HG03558 (cell line): ENCODE measurements at regions not wholly inside any gene's neighbourhood (a gene's known extent, or its start where the extent isn't known, plus 50 kb on each side); places are given as distances from the start of the nearest gene placed in this dataset.

ENCODE experiments used
- ATAC-seq: cut with Tn5 transposase; IDR thresholded peaks from one replicate; pipeline ENCODE4 v1.9.1; 2021; ENCODE audit warnings: moderate number of reproducible peaks; ENCODE audit not compliant: unreplicated experiment; ENCODE audit errors: extremely low read depth

DNA sequence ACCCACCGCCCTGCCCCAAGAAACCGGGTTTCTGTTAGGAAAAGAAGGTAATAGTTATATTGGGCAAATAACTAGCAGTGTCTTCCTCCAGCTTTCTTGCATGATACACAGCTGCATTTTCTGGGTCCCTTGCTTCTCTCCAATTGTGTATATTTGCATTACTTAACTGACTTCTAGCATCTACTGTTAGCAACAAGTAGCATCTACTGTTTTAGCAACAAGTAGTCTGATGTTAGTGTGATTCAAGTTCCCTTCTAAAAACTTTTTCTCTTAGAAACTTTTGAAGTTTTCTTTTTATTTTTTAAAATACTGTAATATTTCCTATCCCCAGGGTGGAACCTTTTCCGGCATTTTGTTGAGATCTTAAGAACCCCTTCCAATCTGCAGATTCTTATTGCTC lies 221.2 kb downstream of the CLIC5 start:
- ATAC-seq: no peak

DNA sequence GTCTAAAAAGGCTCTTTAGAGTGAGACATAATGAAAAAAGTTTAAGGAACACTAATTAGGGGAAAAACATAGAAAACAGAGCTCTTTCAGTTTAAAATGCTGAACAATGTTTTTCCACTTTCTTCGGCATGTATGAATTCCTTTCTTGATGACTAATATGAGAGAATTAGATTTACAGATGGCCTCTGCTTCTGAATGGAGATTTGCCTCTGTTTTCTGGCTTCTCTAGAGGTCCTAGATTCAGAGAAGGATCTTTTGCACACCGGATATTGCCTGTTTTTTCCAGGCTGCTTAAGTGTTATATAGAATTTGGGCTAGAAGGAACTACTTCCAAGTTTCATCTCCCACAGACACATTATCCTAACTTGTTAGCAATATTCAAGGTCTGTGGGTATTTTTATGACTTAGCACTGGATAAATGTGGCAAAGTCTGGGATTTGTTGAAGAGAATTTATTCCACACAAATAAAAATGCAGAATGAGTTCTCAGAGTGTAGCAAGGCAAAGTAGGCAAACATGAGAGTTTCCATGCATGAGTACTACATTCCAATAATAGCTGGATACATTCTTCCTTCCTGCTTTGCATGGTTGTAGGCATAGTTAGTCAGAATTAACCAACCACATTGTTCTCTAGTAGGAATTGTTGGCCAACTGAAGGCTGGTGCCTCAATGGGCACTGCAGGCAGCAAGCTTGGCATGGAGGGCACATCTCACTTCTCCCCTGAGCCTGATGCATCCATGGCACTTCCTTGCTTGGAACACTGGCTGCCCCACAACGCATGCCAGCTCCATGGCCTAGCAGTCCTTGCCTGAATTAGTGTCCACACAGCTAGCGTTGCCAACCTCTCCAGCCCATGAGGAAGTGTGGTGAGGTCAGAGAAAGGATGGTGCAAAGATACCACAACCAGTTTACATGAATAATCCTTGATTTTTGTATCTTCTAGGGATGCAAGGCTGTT lies 224.2 kb downstream of the CLIC5 start:
- no peak for ATAC-seq

DNA sequence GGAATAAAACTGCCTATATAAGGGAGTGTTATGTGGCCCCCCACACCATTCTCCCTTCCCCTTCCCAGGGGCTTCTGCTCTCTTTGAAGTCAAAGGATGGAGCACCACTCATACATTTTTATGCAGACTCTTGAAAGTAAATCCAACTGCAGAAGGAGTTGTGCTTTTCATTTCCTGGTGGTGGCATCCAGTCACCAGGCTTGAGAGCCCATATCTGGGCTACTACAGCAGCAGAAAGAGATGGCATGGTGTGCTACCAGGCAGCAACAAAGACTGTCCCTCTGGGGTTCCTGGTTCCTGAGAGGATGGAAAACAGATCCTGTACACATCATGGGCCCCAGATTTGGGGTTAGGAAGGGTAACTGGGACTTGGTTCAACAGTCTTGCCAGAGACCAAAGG lies 226.4 kb downstream of the CLIC5 start:
- ATAC-seq: no peak

DNA sequence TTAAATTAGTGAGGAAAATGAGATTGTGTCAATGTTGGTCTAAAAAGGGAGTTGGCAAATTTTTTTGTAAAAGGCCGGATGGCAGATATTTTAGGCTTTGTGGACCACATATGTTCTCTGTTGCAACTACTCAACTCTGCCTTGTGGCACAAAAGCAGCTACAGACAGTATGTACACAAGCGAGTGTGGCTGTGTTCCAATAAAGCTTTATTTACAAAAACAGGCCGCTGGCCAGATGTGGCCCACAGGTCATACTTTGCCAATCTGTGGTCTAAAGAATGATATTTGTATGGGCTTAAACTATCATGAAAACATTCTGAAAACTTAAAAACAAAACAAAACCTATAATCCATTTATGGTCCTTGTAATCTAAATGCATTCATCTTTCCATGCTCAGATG lies 228.3 kb downstream of the CLIC5 start:
- ATAC-seq: no peak

GRCh38 chr6:45786355-45786781 lies 229.3 kb downstream of the CLIC5 start:
- no peak for ATAC-seq

- ATAC-seq: no peak
These were observed 231.4 kb downstream of the CLIC5 start for GRCh38 chr6:45784250-45784649.

GRCh38 chr6:45783716-45784115 lies 231.9 kb downstream of the CLIC5 start:
- no peak for ATAC-seq

DNA sequence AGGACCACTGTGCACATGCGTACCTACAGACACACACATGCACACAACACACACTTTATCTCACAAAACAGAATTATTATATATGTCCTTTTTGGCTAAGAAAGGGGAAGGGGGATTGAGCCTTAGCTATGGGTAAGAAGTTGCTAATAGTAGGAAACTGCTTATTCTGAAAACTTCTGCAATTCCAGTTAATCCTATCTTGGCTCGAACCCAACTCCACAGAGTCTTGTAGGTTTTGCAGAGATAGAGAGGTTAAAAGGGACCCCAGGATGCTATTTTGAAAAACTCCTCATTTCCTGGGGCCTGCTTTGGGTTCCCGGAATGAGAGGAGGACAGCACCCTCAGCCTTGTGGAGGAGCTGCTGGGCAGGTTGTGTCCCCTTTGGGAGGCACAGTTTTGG lies 233.8 kb downstream of the CLIC5 start:
- no peak for ATAC-seq

GRCh38 chr6:45780523-45780922 lies 235.1 kb downstream of the CLIC5 start:
- ATAC-seq: no peak

- no peak for ATAC-seq
These were observed 240.5 kb downstream of the CLIC5 start for GRCh38 chr6:45775026-45775697.

DNA sequence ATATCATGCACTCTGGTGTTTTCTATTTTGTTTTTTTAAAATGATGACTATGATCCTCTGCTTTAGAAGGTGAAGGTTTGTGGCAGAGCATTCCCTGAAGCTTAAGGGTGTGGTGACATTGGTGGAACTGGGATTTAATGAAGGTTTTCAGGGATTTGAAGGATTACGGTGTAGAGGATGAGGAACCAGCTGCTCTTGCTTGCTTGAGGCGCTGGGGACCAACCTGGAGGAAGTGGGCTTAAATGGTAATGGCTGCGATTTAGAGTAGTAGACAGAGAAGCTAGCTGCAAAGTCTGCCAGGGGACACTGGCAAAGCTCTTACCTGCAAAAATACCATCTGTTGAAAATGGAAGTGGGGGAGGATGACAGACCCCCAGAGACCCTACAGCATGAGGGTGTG lies 241.8 kb downstream of the CLIC5 start:
- no peak for ATAC-seq

GRCh38 chr6:45772886-45773495 lies 242.7 kb downstream of the CLIC5 start:
- no peak for ATAC-seq

DNA sequence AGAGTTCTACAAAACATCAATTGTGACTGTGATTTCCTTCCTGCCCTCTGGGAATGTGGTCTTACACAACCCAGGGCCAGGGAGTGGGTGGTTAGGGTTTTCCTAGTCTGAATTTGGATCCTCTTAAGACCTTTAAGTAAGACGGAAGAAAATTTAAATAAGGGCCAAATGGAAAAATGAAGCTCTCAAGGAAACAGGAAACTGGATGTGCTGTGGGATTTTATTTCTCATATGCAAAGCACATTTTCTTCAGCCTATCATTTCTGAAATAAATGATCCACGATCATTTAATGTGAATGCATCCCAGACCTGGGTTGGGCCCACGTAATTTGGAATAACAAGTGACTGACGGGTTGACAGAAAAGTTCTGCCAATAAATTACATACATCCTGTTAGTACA lies 243.6 kb downstream of the CLIC5 start:
- no peak for ATAC-seq

DNA sequence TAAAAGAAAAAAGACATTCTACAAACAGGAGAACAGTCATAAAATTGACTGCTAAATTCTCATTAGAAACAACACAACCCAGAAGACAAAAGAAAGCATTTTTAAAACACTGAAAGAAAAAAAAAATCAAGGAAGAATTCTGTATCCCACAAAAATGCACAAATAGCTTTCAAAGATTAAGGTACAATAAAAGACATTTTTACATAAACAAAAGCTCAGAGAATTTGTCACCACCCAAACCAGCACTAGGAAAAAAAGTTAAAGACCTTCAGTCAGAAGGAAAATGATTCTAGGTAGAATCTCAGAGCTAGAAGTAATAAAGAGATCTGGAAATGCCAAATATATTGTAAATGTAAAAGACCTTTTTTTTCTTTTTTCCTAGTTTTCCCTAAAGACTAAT lies 252.4 kb downstream of the CLIC5 start:
- no peak for ATAC-seq

- ATAC-seq: no peak
These were observed 256.2 kb downstream of the CLIC5 start for GRCh38 chr6:45759472-45759810.

GRCh38 chr6:45758787-45759471 lies 256.7 kb downstream of the CLIC5 start:
- no peak for ATAC-seq

DNA sequence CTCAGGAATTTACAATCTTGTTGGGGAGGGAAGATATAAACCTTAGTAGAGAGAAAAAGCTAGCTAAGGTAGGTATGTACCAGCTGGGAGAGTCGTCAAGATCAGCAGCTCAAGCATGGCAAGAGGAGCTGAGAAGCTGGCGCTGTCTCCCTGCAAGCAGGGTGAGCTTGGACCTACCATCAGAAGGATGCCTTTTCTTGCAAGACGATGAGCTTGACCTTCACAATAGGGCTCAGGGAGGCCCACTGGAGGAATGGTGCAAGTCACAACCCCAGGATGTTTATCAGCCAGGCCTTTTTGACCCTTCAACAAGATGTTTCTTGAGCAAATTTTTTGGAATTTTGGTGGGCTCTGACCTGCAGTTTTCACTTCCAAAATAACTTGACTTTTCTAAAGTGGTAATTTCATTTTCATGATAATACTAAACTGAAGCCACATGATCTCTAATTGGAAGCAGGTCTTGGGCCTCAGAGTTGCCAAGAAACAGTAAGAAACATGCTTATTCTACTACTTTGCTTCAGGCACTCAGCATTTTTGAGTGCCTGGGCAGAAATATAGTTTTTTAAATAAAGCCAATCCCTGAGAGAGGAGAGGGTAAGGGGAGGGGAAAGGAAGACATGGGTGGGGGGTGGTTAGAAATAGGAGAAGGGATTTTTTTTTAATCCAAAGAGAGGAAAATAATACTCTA lies 258.1 kb downstream of the CLIC5 start:
- ATAC-seq: no peak

- no peak for ATAC-seq
These were observed 259.1 kb downstream of the CLIC5 start for GRCh38 chr6:45756606-45757005.

DNA sequence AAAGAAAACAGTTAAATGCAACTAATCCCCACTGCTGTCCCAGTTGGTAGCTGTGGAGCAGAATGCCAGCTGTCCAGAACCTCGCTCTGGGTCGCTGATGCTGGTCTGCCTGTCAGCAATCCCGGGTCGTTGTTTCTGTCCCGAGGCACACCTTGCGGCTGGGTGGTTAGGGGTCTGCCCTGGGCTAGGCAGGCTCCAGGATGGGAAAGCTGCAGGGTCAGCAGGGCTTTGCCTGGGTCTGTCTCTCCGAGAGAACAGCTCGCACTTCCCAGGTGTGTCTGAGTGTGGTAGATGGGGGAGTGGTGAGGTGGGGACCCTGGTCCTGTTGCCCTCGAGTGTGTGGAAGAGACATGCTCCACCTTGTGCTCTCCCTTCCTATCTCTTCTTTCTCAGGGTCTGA lies 261.2 kb downstream of the CLIC5 start:
- no peak for ATAC-seq

GRCh38 chr6:45746046-45746445 lies 269.6 kb downstream of the CLIC5 start:
- ATAC-seq: no peak
